T-helper 1 cell treated with Interleukin-12 subunit alpha and Interleukin-12 subunit beta and Interleukin-4 antibody, amounts not matched to agents 30 μg/mL and 1 μg/mL, for 36 hours (primary cell): ENCODE measurements at regions not wholly inside any gene's neighbourhood (a gene's known extent, or its start where the extent isn't known, plus 50 kb on each side); places are given as distances from the start of the nearest gene placed in this dataset.

ENCODE experiments used
- H3K27ac Mint-ChIP-seq: one replicate; pipeline ENCODE4 v1.8.0; 2021; ENCODE audit warnings: mild to moderate bottlenecking, mixed read lengths
- H3K27me3 Mint-ChIP-seq: one replicate; pipeline ENCODE4 v1.8.0; 2021; ENCODE audit warnings: low read depth, mixed read lengths
- H3K36me3 Mint-ChIP-seq: one replicate; pipeline ENCODE4 v1.8.0; 2021; ENCODE audit warnings: low read depth, mixed read lengths
- H3K4me1 Mint-ChIP-seq: one replicate; pipeline ENCODE4 v1.8.0; 2021; ENCODE audit warnings: low read depth, mixed read lengths
- H3K4me3 Mint-ChIP-seq: one replicate; pipeline ENCODE4 v1.8.0; 2021; ENCODE audit warnings: mild to moderate bottlenecking, moderate library complexity, mixed read lengths
- H3K9me3 Mint-ChIP-seq: one replicate; pipeline ENCODE4 v1.8.0; 2021; ENCODE audit warnings: mixed read lengths

- Mint-ChIP-seq H3K4me3 (no peak overlapping the region), H3K27ac (no peak overlapping the region), H3K27me3 (no peaks in the 10 kb centered on the region)
Measured at GRCh38 chr3:181403876-181404660, 307.7 kb upstream of the SOX2 start.

DNA sequence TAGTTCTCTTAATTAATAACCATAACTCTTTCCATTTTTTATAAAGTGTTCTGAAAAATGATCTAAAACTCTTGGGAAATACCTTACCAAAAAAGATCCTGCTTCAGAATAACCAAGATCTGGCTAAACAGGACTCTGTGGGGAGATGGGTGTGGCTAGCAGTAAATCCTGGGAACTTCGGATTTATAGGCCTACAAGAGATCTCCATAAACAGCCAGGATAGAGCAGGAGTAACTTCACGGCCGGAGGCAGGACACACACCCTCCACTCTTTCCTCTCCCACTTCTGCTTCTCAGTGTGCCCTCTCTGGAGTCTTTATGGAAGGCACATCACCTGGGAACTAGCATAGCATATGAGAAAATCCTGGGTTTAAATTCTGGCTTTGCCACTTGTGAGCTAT lies 309.4 kb upstream of the SOX2 start:
- H3K27me3 Mint-ChIP-seq, result no peaks in the 10 kb centered on the region
- no peak overlapping the region for H3K4me3 Mint-ChIP-seq
- H3K36me3 Mint-ChIP-seq, result no peaks in the 10 kb centered on the region

More at GRCh38 chr3:181403876-181404660, 307.7 kb upstream of the SOX2 start:
- Mint-ChIP-seq H3K36me3 (no peaks in the 10 kb centered on the region), H3K9me3 (no peaks in the 10 kb centered on the region), H3K4me1 (no peaks in the 10 kb centered on the region)

GRCh38 chr3:181384970-181385369 lies 326.8 kb upstream of the SOX2 start:
- no peaks in the 10 kb centered on the region for H3K36me3 Mint-ChIP-seq
- H3K4me1 Mint-ChIP-seq, result no peaks in the 10 kb centered on the region
- H3K9me3 Mint-ChIP-seq, result no peaks in the 10 kb centered on the region
- H3K4me3 Mint-ChIP-seq, result no peak overlapping the region
- no peaks in the 10 kb centered on the region for H3K27me3 Mint-ChIP-seq
- H3K27ac Mint-ChIP-seq, result no peak overlapping the region

More for the DNA sequence above, 309.4 kb upstream of the SOX2 start:
- no peak overlapping the region for H3K27ac Mint-ChIP-seq
- H3K4me1 Mint-ChIP-seq, result no peaks in the 10 kb centered on the region
- H3K9me3 Mint-ChIP-seq, result no peaks in the 10 kb centered on the region

DNA sequence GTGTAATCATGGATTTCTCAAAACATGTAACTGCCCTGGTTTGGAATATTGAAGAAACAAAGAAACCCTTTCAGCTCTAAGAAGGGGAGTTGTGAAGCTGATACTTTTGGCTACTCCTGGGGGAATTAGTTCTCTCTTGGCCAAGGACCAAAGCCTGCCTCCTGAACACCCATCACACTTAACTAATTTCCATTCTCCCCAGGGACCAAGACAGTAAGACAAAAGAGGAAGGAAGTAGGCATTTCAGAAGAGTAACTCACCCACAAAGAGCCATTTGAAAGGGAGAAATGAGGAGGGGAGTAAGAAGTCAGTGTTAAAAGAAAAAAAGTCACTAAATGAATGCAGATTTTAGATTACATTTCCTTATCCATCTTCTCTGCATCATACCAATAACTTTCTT lies 328.0 kb upstream of the SOX2 start:
- Mint-ChIP-seq H3K36me3 (no peaks in the 10 kb centered on the region), H3K4me1 (no peaks in the 10 kb centered on the region), H3K27ac (no peak overlapping the region), H3K9me3 (no peaks in the 10 kb centered on the region), H3K27me3 (no peaks in the 10 kb centered on the region), H3K4me3 (no peak overlapping the region)

DNA sequence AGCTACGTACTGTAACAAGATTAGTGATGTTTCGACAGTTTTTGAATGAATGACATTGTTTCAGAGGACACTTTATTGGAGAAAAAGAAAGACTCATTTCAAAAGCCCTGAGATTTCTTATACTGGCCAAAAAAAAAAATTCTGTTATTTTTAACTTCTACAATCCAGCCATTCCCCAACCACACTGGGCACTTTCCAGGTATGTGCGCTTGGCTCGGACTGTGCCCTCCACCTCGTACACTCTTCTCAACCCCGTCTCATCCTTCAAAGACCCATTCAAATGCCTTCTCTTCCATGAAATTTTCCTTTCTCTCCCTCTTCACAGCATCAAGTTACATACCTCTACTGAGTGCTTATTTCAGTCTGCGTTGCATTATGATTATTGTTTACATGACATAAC lies 328.5 kb upstream of the SOX2 start:
- H3K27ac Mint-ChIP-seq, result no peak overlapping the region

DNA sequence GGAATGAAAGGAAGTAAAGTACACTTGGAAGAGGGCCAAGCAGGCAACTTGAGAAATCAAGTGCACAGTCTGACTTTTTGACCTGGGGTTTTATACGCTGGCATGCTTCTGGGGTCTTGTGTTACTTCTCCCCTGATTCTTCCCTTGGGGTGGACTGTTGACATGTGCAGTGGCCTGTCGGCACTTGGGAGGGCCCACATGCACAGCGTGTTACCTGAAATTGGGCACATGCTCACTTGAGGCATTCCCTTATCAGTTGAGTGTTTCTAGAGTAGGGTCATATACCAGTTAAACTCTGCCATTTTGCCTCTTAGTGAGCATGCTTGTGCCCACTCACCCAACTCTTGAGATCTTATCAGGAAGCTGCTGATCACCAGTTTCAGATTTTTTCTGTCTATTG lies 329.1 kb upstream of the SOX2 start:
- no peaks in the 10 kb centered on the region for H3K9me3 Mint-ChIP-seq
- no peaks in the 10 kb centered on the region for H3K27me3 Mint-ChIP-seq
- no peak overlapping the region for H3K4me3 Mint-ChIP-seq
- H3K4me1 Mint-ChIP-seq, result no peaks in the 10 kb centered on the region
- H3K36me3 Mint-ChIP-seq, result no peaks in the 10 kb centered on the region
- no peak overlapping the region for H3K27ac Mint-ChIP-seq

More for the DNA sequence above, 328.5 kb upstream of the SOX2 start:
- Mint-ChIP-seq H3K9me3 (no peaks in the 10 kb centered on the region), H3K4me3 (no peak overlapping the region), H3K36me3 (no peaks in the 10 kb centered on the region), H3K27me3 (no peaks in the 10 kb centered on the region), H3K4me1 (no peaks in the 10 kb centered on the region)

DNA sequence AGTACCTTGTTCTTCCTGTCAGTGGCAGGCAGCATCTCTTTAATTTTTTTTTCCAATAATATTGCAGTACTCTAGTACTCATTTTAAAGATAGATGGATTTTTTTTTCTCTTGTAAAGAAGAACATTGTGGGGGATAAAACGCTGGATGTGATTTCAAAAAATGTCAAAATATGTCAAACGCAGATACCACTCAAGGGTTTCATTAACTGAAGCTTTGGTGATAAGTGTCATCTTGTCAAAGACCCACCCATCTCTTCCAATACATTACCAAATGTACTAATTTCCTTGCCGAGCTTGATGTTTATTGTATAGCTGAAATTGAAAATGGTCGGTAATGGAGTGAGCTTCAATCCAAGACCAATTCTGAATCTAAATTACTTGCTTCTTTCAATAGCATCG lies 332.4 kb upstream of the SOX2 start:
- Mint-ChIP-seq H3K27ac (no peak overlapping the region), H3K9me3 (no peaks in the 10 kb centered on the region), H3K4me1 (no peaks in the 10 kb centered on the region), H3K27me3 (no peaks in the 10 kb centered on the region), H3K4me3 (no peak overlapping the region), H3K36me3 (no peaks in the 10 kb centered on the region)

DNA sequence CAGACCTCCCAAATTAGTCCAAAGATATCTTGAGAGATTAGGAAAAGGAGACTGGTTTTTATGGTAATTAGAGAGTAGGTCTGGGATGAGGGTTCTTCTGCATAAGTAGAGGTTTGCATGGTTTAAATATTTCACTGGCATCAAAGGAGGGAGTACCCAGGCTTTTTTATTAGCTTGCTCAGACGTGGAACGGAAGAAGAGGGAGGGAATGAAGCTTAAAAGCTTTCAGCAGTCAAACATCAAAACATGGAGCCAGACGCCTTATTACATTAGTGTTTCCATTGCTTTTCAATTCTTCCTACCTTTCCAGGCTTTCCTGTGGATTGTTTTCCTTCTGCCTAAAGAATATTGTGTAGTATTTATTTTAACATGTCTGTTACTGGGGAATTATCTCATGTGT lies 342.1 kb upstream of the SOX2 start:
- Mint-ChIP-seq H3K9me3 (no peaks in the 10 kb centered on the region), H3K36me3 (no peaks in the 10 kb centered on the region), H3K27ac (no peak overlapping the region), H3K27me3 (no peaks in the 10 kb centered on the region), H3K4me1 (no peaks in the 10 kb centered on the region), H3K4me3 (no peak overlapping the region)

- Mint-ChIP-seq H3K27ac (no peak overlapping the region), H3K4me1 (no peaks in the 10 kb centered on the region), H3K27me3 (no peaks in the 10 kb centered on the region), H3K9me3 (no peaks in the 10 kb centered on the region), H3K4me3 (no peak overlapping the region), H3K36me3 (no peaks in the 10 kb centered on the region)
Measured at GRCh38 chr3:181363231-181363630, 348.5 kb upstream of the SOX2 start.

- Mint-ChIP-seq H3K36me3 (no peaks in the 10 kb centered on the region), H3K27me3 (no peaks in the 10 kb centered on the region), H3K27ac (no peak overlapping the region), H3K4me3 (no peak overlapping the region), H3K4me1 (no peaks in the 10 kb centered on the region), H3K9me3 (no peaks in the 10 kb centered on the region)
Measured at GRCh38 chr3:181362378-181362777, 349.3 kb upstream of the SOX2 start.

DNA sequence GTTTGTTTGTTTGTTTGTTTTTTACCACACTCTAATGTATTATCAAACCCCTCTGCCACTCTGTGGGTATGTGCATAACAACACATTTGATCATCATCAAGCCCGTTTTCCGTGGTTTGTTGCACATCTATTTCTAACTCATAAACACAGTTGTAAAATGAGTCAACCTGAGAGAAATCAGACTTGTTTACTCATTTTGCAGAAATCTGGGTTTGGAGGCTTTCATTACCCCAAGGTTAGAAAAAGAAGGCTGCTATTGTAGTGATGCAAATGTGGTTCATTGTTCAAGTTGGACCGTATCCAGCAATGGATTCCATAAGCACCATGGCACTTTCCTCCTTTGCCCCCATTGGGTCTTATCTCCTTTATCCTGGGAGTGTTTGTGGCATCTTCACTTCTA lies 353.2 kb upstream of the SOX2 start:
- no peaks in the 10 kb centered on the region for H3K36me3 Mint-ChIP-seq
- no peaks in the 10 kb centered on the region for H3K4me1 Mint-ChIP-seq
- no peaks in the 10 kb centered on the region for H3K9me3 Mint-ChIP-seq
- H3K27ac Mint-ChIP-seq, result no peak overlapping the region
- H3K4me3 Mint-ChIP-seq, result no peak overlapping the region
- H3K27me3 Mint-ChIP-seq, result no peaks in the 10 kb centered on the region

DNA sequence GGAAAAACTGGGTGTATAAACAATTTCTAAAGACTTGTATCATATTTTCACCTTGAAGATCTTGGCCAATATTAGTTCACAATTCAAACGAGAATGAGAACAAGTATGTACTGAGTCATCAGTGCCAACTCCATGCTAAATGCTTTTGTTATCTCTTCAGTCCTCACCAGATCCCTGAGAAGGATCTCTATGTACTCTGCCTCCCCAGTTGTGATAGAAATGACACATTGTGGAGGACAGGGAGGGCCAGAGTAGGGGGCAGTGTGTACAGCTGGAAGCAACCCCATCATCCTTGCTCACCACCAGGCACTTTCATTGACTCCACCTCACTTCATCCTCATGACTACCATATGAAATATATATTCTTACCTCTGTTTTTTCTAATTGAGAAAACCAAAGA lies 353.7 kb upstream of the SOX2 start:
- Mint-ChIP-seq H3K36me3 (no peaks in the 10 kb centered on the region), H3K4me3 (no peak overlapping the region), H3K27me3 (no peaks in the 10 kb centered on the region), H3K4me1 (no peaks in the 10 kb centered on the region), H3K27ac (no peak overlapping the region), H3K9me3 (no peaks in the 10 kb centered on the region)

GRCh38 chr3:181354140-181354539 lies 357.6 kb upstream of the SOX2 start:
- no peaks in the 10 kb centered on the region for H3K9me3 Mint-ChIP-seq
- H3K4me1 Mint-ChIP-seq, result no peaks in the 10 kb centered on the region
- H3K27me3 Mint-ChIP-seq, result no peaks in the 10 kb centered on the region
- H3K27ac Mint-ChIP-seq, result no peak overlapping the region
- no peaks in the 10 kb centered on the region for H3K36me3 Mint-ChIP-seq
- no peak overlapping the region for H3K4me3 Mint-ChIP-seq

DNA sequence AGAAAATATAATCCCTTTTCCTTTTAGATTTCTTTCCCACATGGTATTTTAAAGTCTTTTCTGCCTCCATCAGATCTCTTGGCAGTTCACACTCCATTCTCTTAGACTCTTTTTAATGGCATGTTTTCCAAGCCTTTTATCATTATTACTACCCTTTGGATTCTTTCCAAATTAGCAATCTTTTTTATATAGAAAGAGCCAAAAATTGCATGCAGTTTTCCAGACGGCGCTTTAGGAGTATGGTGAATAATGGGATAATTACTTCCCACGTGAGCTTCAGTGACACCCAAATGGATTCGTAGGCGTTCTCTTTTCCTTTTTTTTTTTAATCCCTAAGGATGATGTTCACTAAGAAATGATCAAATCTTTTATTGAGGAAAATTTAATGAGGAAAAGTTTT lies 354.8 kb upstream of the DNAJC19 start:
- H3K4me3 Mint-ChIP-seq, result no peak overlapping the region
- H3K27me3 Mint-ChIP-seq, result no peaks in the 10 kb centered on the region
- no peaks in the 10 kb centered on the region for H3K36me3 Mint-ChIP-seq
- H3K27ac Mint-ChIP-seq, result no peak overlapping the region
- no peaks in the 10 kb centered on the region for H3K4me1 Mint-ChIP-seq
- H3K9me3 Mint-ChIP-seq, result no peaks in the 10 kb centered on the region

DNA sequence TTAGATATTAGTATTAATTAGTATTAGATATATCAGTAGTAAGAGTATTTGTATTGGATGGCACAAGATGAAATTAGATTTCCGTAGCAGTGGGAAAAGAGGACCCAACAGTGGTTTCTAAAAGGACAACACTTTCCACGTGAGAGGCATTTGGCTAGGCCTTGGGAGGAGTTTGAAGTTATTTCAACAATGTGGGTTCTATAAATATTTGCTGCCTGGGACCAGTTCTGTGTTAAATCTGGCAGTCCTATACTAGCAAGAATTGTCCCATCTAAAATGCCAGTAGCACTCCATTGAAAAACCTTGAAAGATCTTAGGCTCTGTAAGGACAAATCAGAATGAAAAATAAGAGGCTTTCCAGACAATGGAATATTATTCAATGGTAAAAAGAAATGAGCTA lies 347.1 kb upstream of the DNAJC19 start:
- Mint-ChIP-seq H3K4me3 (no peak overlapping the region), H3K4me1 (no peaks in the 10 kb centered on the region), H3K27me3 (no peaks in the 10 kb centered on the region), H3K36me3 (no peaks in the 10 kb centered on the region), H3K9me3 (no peaks in the 10 kb centered on the region), H3K27ac (no peak overlapping the region)

GRCh38 chr3:181333394-181333793 lies 343.9 kb upstream of the DNAJC19 start:
- Mint-ChIP-seq H3K27me3 (no peaks in the 10 kb centered on the region), H3K9me3 (no peaks in the 10 kb centered on the region), H3K36me3 (no peaks in the 10 kb centered on the region), H3K4me1 (no peaks in the 10 kb centered on the region), H3K27ac (no peak overlapping the region), H3K4me3 (no peak overlapping the region)
